ENCODE measurements at regions not wholly inside any gene's neighbourhood (a gene's known extent, or its start where the extent isn't known, plus 50 kb on each side); places are given as distances from the start of the nearest gene placed in this dataset.
A peak's percentile ranks its signal among the peaks of the same experiment; 100 is the strongest.
"Not testable (repeated sequence)": the region's sequence is repeated elsewhere in the genome, so short reads cannot be mapped to it uniquely, and the experiment has no call there.

GRCh38 chr17:43315858-43316521 lies 82.2 kb upstream of the RNU2-1 start:
- DNase-seq (ENCODE audit: low read depth), result no peak

- DNase-seq (ENCODE audit: low read depth), result no peak
These were observed 81.6 kb upstream of the RNU2-1 start for GRCh38 chr17:43315369-43315768.

- no peak for DNase-seq (ENCODE audit: low read depth)
These were observed 80.8 kb upstream of the RNU2-1 start for GRCh38 chr17:43314611-43315011.

GRCh38 chr17:43312011-43312410 lies 78.2 kb upstream of the RNU2-1 start:
- DNase-seq (ENCODE audit: low read depth), result no peak

- peak; percentile 26 for DNase-seq (ENCODE audit: low read depth)
These were observed 75.9 kb upstream of the RNU2-1 start for GRCh38 chr17:43309505-43310332.

- no peak for DNase-seq (ENCODE audit: low read depth)
These were observed 75.2 kb upstream of the RNU2-1 start for GRCh38 chr17:43308999-43309398.

GRCh38 chr17:43304792-43305191 lies 71.0 kb upstream of the RNU2-1 start:
- not testable (repeated sequence) for DNase-seq (ENCODE audit: low read depth)

GRCh38 chr17:43303049-43303448 lies 69.3 kb upstream of the RNU2-1 start:
- DNase-seq (ENCODE audit: low read depth), result not testable (repeated sequence)

- not testable (repeated sequence) for DNase-seq (ENCODE audit: low read depth)
These were observed 65.7 kb upstream of the RNU2-1 start for GRCh38 chr17:43299300-43300076.

GRCh38 chr17:43289670-43290069 lies 55.9 kb upstream of the RNU2-1 start:
- not testable (repeated sequence) for DNase-seq (ENCODE audit: low read depth)

- DNase-seq (ENCODE audit: low read depth), result not testable (repeated sequence)
These were observed 49.8 kb upstream of the RNU2-1 start for GRCh38 chr17:43283606-43284005.
